Keratinocyte (primary cell): ENCODE measurements at regions not wholly inside any gene's neighbourhood (a gene's known extent, or its start where the extent isn't known, plus 50 kb on each side); places are given as distances from the start of the nearest gene placed in this dataset.

Source experiments
- DNase-seq: peaks from one replicate; pipeline ENCODE4 v3.0.0-alpha.2; 2011; ENCODE audit warnings: low read depth, missing footprints, low spot score
- FAIRE-seq: peaks from 2 replicates; lab custom pipeline; 2011; peaks lifted over from hg19 to GRCh38; lab: Jason Lieb, UNC
- H2AFZ ChIP-seq: 2 replicates; pipeline ENCODE4 v1.6.0; 2012; ENCODE audit warnings: low read length, control low read depth, inconsistent platforms; ENCODE audit not compliant: control insufficient read depth
- H3K27ac ChIP-seq: 2 replicates; pipeline ENCODE4 v1.5.1; 2011; ENCODE audit warnings: low read length; ENCODE audit not compliant: control insufficient read depth, insufficient read depth
- H3K27me3 ChIP-seq: 3 replicates; pipeline ENCODE4 v1.6.0; 2011; ENCODE audit warnings: low read length; ENCODE audit not compliant: control insufficient read depth, insufficient read depth; ENCODE audit errors: extremely low read depth
- H3K36me3 ChIP-seq, 2 experiments: 2 replicates in 1 of 2; 3 replicates in 1 of 2; pipeline ENCODE4 v1.5.1; 2011; ENCODE audit warnings: low read length in 2 of 2, mild to moderate bottlenecking in 1 of 2; ENCODE audit not compliant: control insufficient read depth in 2 of 2, insufficient read depth in 2 of 2; ENCODE audit errors: extremely low read depth in 1 of 2
- H3K4me1 ChIP-seq: 3 replicates; pipeline ENCODE4 v1.5.1; 2011; ENCODE audit warnings: low read length; ENCODE audit not compliant: control insufficient read depth, insufficient read depth; ENCODE audit errors: extremely low read depth
- H3K4me2 ChIP-seq: 3 replicates; pipeline ENCODE4 v1.6.0; 2011; ENCODE audit warnings: low read depth, low read length; ENCODE audit not compliant: control insufficient read depth, insufficient read depth; ENCODE audit errors: extremely low read depth
- H3K4me3 ChIP-seq, 3 experiments: fragments of 200-600 bp in 1 of 3; sonication (generic) in 1 of 3; 2 replicates in 2 of 3; 3 replicates in 1 of 3; pipeline ENCODE4 v1.5.1; 2011 to 2016; ENCODE audit warnings: low read length in 3 of 3, mild to moderate bottlenecking in 3 of 3, control low read depth in 2 of 3, inconsistent platforms in 1 of 3, low read depth in 1 of 3, mixed read lengths in 1 of 3, mixed run types in 1 of 3, moderate library complexity in 1 of 3; ENCODE audit not compliant: control insufficient read depth in 2 of 3, insufficient read depth in 2 of 3; ENCODE audit errors: extremely low read depth in 1 of 3
- H3K79me2 ChIP-seq: 2 replicates; pipeline ENCODE4 v1.6.0; 2012; ENCODE audit warnings: low read length; ENCODE audit not compliant: control insufficient read depth, insufficient read depth
- H3K9ac ChIP-seq: 3 replicates; pipeline ENCODE4 v1.6.0; 2011; ENCODE audit warnings: low read length; ENCODE audit not compliant: control insufficient read depth, insufficient read depth; ENCODE audit errors: extremely low read depth
- H3K9me1 ChIP-seq: 3 replicates; pipeline ENCODE4 v1.6.0; 2011; ENCODE audit warnings: low read length; ENCODE audit not compliant: control insufficient read depth, insufficient read depth; ENCODE audit errors: extremely low read depth
- H3K9me3 ChIP-seq: 2 replicates; pipeline ENCODE4 v1.5.1; 2012; ENCODE audit warnings: low read depth, low read length; ENCODE audit not compliant: control insufficient read depth
- H4K20me1 ChIP-seq: 3 replicates; pipeline ENCODE4 v1.6.0; 2011; ENCODE audit warnings: low read length; ENCODE audit not compliant: control insufficient read depth, insufficient read depth; ENCODE audit errors: extremely low read depth
- CTCF ChIP-seq, 3 experiments: IDR thresholded peaks in 1 of 3; conservative IDR thresholded peaks in 1 of 3; optimal IDR thresholded peaks in 1 of 3; 2 replicates in 2 of 3; 3 replicates in 1 of 3; pipeline versions ENCODE3 to v1.5.1; 2011; ENCODE audit warnings: low read length in 3 of 3, mild to moderate bottlenecking in 3 of 3, moderate library complexity in 2 of 3, control low read depth in 1 of 3, inconsistent platforms in 1 of 3; ENCODE audit not compliant: insufficient read depth in 2 of 3; ENCODE audit errors: extremely low read depth in 1 of 3
- EZH2 ChIP-seq: IDR thresholded peaks from one replicate; pipeline ENCODE4 v1.6.1; 2012; ENCODE audit warnings: inconsistent platforms, mild to moderate bottlenecking, low read length, moderate library complexity
- dilution Hi-C: fragments of 300-500 bp; cut with MboI; formaldehyde crosslinking; loops from one replicate; pipeline ENCODE4 v1.7.0; 2020; ENCODE audit warnings: low sequenced_read_pairs; ENCODE audit not compliant: extremely low pct_ligation_motif_present

GRCh38 chr3:88960019-88960418 lies 147.4 kb upstream of the EPHA3 start:
- H3K36me3 ChIP-seq, result no peaks in the 10 kb centered on the region
- TF ChIP-seq CTCF (optimal IDR thresholded peaks at IDR 0.05 in 1 of 3, IDR thresholded peaks at IDR 0.05 in 1 of 3, conservative IDR thresholded peaks at IDR 0.05 in 1 of 3; ENCODE audit: extremely low read depth in 1 of 3, insufficient read depth in 2 of 3, low read length in 3 of 3) (no peak), EZH2 (no peak)
- no peak overlapping the region for H3K9ac ChIP-seq
- no peaks in the 10 kb centered on the region for H3K79me2 ChIP-seq
- no peak overlapping the region for H3K27ac ChIP-seq
- DNase-seq (no peak), FAIRE-seq (no peak)
- H3K9me3 ChIP-seq, result no peaks in the 10 kb centered on the region
- no peaks in the 10 kb centered on the region for H3K9me1 ChIP-seq
- no peaks in the 10 kb centered on the region for H3K27me3 ChIP-seq
- no peaks in the 10 kb centered on the region for H4K20me1 ChIP-seq
- H3K4me1 ChIP-seq, result peaks cover 14% of the 10 kb centered on the region
- no peak overlapping the region for H2AFZ ChIP-seq
- no peak overlapping the region for H3K4me2 ChIP-seq
- dilution Hi-C loops, result no loop called here
- H3K4me3 ChIP-seq, result no peak overlapping the region

- H3K9me3 ChIP-seq, result no peaks in the 10 kb centered on the region
- FAIRE-seq (no peak), DNase-seq (no peak)
- no peaks in the 10 kb centered on the region for H3K9me1 ChIP-seq
- H3K4me1 ChIP-seq, result peaks cover 4% of the 10 kb centered on the region
- H3K27me3 ChIP-seq, result no peaks in the 10 kb centered on the region
- no peaks in the 10 kb centered on the region for H3K79me2 ChIP-seq
- H3K4me2 ChIP-seq, result no peak overlapping the region
- no peak overlapping the region for H3K4me3 ChIP-seq
- H3K36me3 ChIP-seq, result no peaks in the 10 kb centered on the region
- TF ChIP-seq CTCF (optimal IDR thresholded peaks at IDR 0.05 in 1 of 3, IDR thresholded peaks at IDR 0.05 in 1 of 3, conservative IDR thresholded peaks at IDR 0.05 in 1 of 3; ENCODE audit: extremely low read depth in 1 of 3, insufficient read depth in 2 of 3, low read length in 3 of 3), result no peak
- TF ChIP-seq EZH2, result no peak
- H4K20me1 ChIP-seq, result no peaks in the 10 kb centered on the region
- H3K9ac ChIP-seq, result no peak overlapping the region
- H3K27ac ChIP-seq, result no peak overlapping the region
- H2AFZ ChIP-seq, result no peak overlapping the region
- dilution Hi-C loops, result no loop called here
Observed at GRCh38 chr3:88963003-88963402, 144.4 kb upstream of the EPHA3 start.
